HEK293T (cell line): ENCODE measurements at regions not wholly inside any gene's neighbourhood (a gene's known extent, or its start where the extent isn't known, plus 50 kb on each side); places are given as distances from the start of the nearest gene placed in this dataset.

ENCODE experiments used
- CTCF ChIA-PET: fragments of 350-600 bp; formaldehyde crosslinking; extraction: SDS; loops from one replicate; lab custom pipeline; 2021; ENCODE audit warnings: antibody characterized with exemption, inconsistent platforms; lab: Yijun Ruan, JAX
- POLR2A ChIA-PET: fragments of 350-600 bp; formaldehyde crosslinking; extraction: SDS; loops from one replicate; lab custom pipeline; 2020; ENCODE audit warnings: antibody characterized with exemption, inconsistent platforms; lab: Yijun Ruan, JAX
- DNase-seq: peaks from one replicate; pipeline ENCODE4 v3.0.0; 2012; ENCODE audit warnings: mixed read lengths; ENCODE audit errors: extremely low spot score
- ARNT ChIP-seq: fragments of 450-650 bp; IDR thresholded peaks from 2 replicates; pipeline ENCODE4 v1.6.1; 2017; ENCODE audit warnings: mild to moderate bottlenecking
- BHLHE40 ChIP-seq: fragments of 450-650 bp; IDR thresholded peaks from 2 replicates; pipeline ENCODE4 v1.6.1; 2016; ENCODE audit warnings: mild to moderate bottlenecking, moderate library complexity, borderline replicate concordance
- CTBP1 ChIP-seq: fragments of 450-650 bp; IDR thresholded peaks from 2 replicates; pipeline ENCODE4 v1.6.1; 2016; ENCODE audit warnings: borderline replicate concordance
- ELF4 ChIP-seq: fragments of 450-650 bp; IDR thresholded peaks from 2 replicates; pipeline ENCODE4 v1.6.1; 2017; ENCODE audit warnings: antibody characterized with exemption
- FOXA1 ChIP-seq: fragments of 450-650 bp; IDR thresholded peaks from 2 replicates; pipeline ENCODE4 v1.6.1; 2016; ENCODE audit warnings: mild to moderate bottlenecking
- FOXK2 ChIP-seq: fragments of 450-650 bp; IDR thresholded peaks from 2 replicates; pipeline ENCODE4 v1.6.1; 2016; ENCODE audit warnings: mild to moderate bottlenecking
- FOXM1 ChIP-seq: fragments of 450-650 bp; IDR thresholded peaks from 2 replicates; pipeline ENCODE4 v1.6.1; 2017; ENCODE audit warnings: mild to moderate bottlenecking, borderline replicate concordance
- HDGF ChIP-seq: fragments of 450-650 bp; IDR thresholded peaks from 2 replicates; pipeline ENCODE4 v1.6.1; 2017; ENCODE audit warnings: antibody characterized with exemption, borderline replicate concordance
- L3MBTL2 ChIP-seq: fragments of 450-650 bp; conservative IDR thresholded peaks from 2 replicates; pipeline ENCODE4 v1.6.1; 2016; ENCODE audit warnings: mild to moderate bottlenecking
- LEF1 ChIP-seq: fragments of 450-650 bp; IDR thresholded peaks from 2 replicates; pipeline ENCODE4 v1.6.1; 2017; ENCODE audit warnings: mild to moderate bottlenecking, borderline replicate concordance
- NFRKB ChIP-seq: fragments of 450-650 bp; IDR thresholded peaks from 2 replicates; pipeline ENCODE4 v1.6.1; 2016; ENCODE audit warnings: mild to moderate bottlenecking, moderate library complexity
- PKNOX1 ChIP-seq: fragments of 450-650 bp; IDR thresholded peaks from 2 replicates; pipeline ENCODE4 v1.6.1; 2016
- SP1 ChIP-seq: fragments of 450-650 bp; IDR thresholded peaks from 2 replicates; pipeline ENCODE4 v1.6.1; 2017
- SUZ12 ChIP-seq: fragments of 450-650 bp; IDR thresholded peaks from 2 replicates; pipeline ENCODE4 v1.6.1; 2016; ENCODE audit warnings: mild to moderate bottlenecking
- TARDBP ChIP-seq: fragments of 450-650 bp; IDR thresholded peaks from 2 replicates; pipeline ENCODE4 v1.6.1; 2016
- ZNF384 ChIP-seq: fragments of 450-650 bp; IDR thresholded peaks from 2 replicates; pipeline ENCODE4 v1.6.1; 2016

GRCh38 chr3:76684946-76685345 lies 355.0 kb upstream of the ROBO2 start:
- CTCF ChIA-PET: no interaction called here
- POLR2A ChIA-PET: no interaction called here
- DNase-seq: no peak
- TF ChIP-seq BHLHE40: no peak
- TF ChIP-seq ARNT: no peak
- TF ChIP-seq FOXA1: no peak
- TF ChIP-seq FOXK2: no peak
- no peak for TF ChIP-seq NFRKB
- TF ChIP-seq ELF4: no peak
- TF ChIP-seq LEF1: no peak
- TF ChIP-seq CTBP1: no peak
- no peak for TF ChIP-seq HDGF
- TF ChIP-seq PKNOX1: no peak

- CTCF ChIA-PET: no interaction called here
- no peak for DNase-seq
- TF ChIP-seq ZNF384 (no peak), CTBP1 (no peak), TARDBP (no peak), SP1 (no peak), L3MBTL2 (no peak), PKNOX1 (no peak), LEF1 (no peak), FOXM1 (no peak), ARNT (no peak), NFRKB (no peak), SUZ12 (no peak), FOXK2 (no peak), FOXA1 (no peak), BHLHE40 (no peak), ELF4 (no peak), HDGF (no peak)
- POLR2A ChIA-PET: no interaction called here
These were observed 354.0 kb upstream of the ROBO2 start for GRCh38 chr3:76685858-76686257.

GRCh38 chr3:76687019-76687418 lies 352.9 kb upstream of the ROBO2 start:
- POLR2A ChIA-PET: no interaction called here

GRCh38 chr3:76694063-76694462 lies 345.8 kb upstream of the ROBO2 start:
- no peak for DNase-seq
- ChIA-PET POLR2A (no interaction called here), CTCF (interaction anchor here (0.8 kb wide), 1 partner anchor 28 kb away, joined by 3 read pairs; no protein-coding TSS in a partner anchor)
- TF ChIP-seq FOXK2 (no peak), ARNT (no peak), CTBP1 (no peak), FOXM1 (no peak), ELF4 (no peak), LEF1 (no peak), NFRKB (no peak), SUZ12 (no peak), ZNF384 (no peak), BHLHE40 (no peak), L3MBTL2 (no peak)

More at GRCh38 chr3:76687019-76687418, 352.9 kb upstream of the ROBO2 start:
- TF ChIP-seq FOXM1 (no peak), TARDBP (no peak), NFRKB (no peak), L3MBTL2 (no peak), LEF1 (no peak), FOXK2 (no peak), HDGF (no peak), ELF4 (no peak), SP1 (no peak), CTBP1 (no peak), SUZ12 (no peak), BHLHE40 (no peak), PKNOX1 (no peak), ARNT (no peak), ZNF384 (no peak), FOXA1 (no peak)
- DNase-seq: no peak
- CTCF ChIA-PET: no interaction called here

GRCh38 chr3:76698136-76698706 lies 341.7 kb upstream of the ROBO2 start:
- no peak for DNase-seq
- POLR2A ChIA-PET: no interaction called here
- CTCF ChIA-PET: no interaction called here
- TF ChIP-seq ZNF384 (no peak), ELF4 (no peak), FOXK2 (no peak), TARDBP (no peak), PKNOX1 (no peak), BHLHE40 (no peak), FOXA1 (no peak), CTBP1 (no peak), SP1 (no peak), SUZ12 (no peak), FOXM1 (no peak), HDGF (no peak), ARNT (no peak), NFRKB (no peak), L3MBTL2 (no peak), LEF1 (no peak)
